Natural killer cell (primary cell): ENCODE measurements at regions not wholly inside any gene's neighbourhood (a gene's known extent, or its start where the extent isn't known, plus 50 kb on each side); places are given as distances from the start of the nearest gene placed in this dataset.

Source experiments
- ATAC-seq, 3 donors: fragments of 150-1000 bp in 2 of 3; fragments of 200-7000 bp in 1 of 3; cut with Tn5 transposase; 1 replicate in 1 of 3; 2 replicates in 2 of 3; pipeline ENCODE4 v1.10.0; 2021; ENCODE audit warnings: mild to moderate bottlenecking in 2 of 3, moderate library complexity in 2 of 3
- DNase-seq, 2 donors: peaks; one replicate each; pipeline versions ENCODE4 v3.0.0 to v3.0.0-alpha.2; 2013 to 2021; ENCODE audit warnings: mixed read lengths in 1 of 2
- H3K27ac ChIP-seq: one replicate; pipeline ENCODE4 v1.5.1; 2013; ENCODE audit warnings: mild to moderate bottlenecking, low read length
- H3K27me3 ChIP-seq: one replicate; pipeline ENCODE4 v1.6.1; 2013; ENCODE audit warnings: low read length; ENCODE audit not compliant: control insufficient read depth, insufficient read depth
- H3K36me3 ChIP-seq: one replicate; pipeline ENCODE4 v1.6.1; 2013; ENCODE audit warnings: low read length; ENCODE audit not compliant: control insufficient read depth, insufficient read depth
- H3K4me1 ChIP-seq: one replicate; pipeline ENCODE4 v1.6.1; 2013; ENCODE audit warnings: low read length; ENCODE audit not compliant: control insufficient read depth, insufficient read depth
- H3K4me3 ChIP-seq: one replicate; pipeline ENCODE4 v1.5.1; 2013; ENCODE audit warnings: low read length
- H3K9me3 ChIP-seq: one replicate; pipeline ENCODE4 v1.6.1; 2013; ENCODE audit warnings: low read length; ENCODE audit not compliant: control insufficient read depth, insufficient read depth
- H3K27ac Mint-ChIP-seq, 2 donors: one replicate each; pipeline ENCODE4 v1.8.0; 2022; ENCODE audit warnings: mild to moderate bottlenecking in 2 of 2, mixed read lengths in 2 of 2, moderate library complexity in 1 of 2
- H3K27me3 Mint-ChIP-seq, 2 donors: one replicate each; pipeline ENCODE4 v1.8.0; 2022; ENCODE audit warnings: low read depth in 2 of 2, mixed read lengths in 2 of 2
- H3K36me3 Mint-ChIP-seq: one replicate; pipeline ENCODE4 v1.8.0; 2022; ENCODE audit warnings: mixed read lengths
- H3K4me1 Mint-ChIP-seq, 2 donors: one replicate each; pipeline ENCODE4 v1.8.0; 2022; ENCODE audit warnings: mixed read lengths in 2 of 2
- H3K4me3 Mint-ChIP-seq: one replicate; pipeline ENCODE4 v1.8.0; 2022; ENCODE audit warnings: mild to moderate bottlenecking, moderate library complexity, mixed read lengths
- H3K9me3 Mint-ChIP-seq, 2 donors: one replicate each; pipeline ENCODE4 v1.8.0; 2022; ENCODE audit warnings: mixed read lengths in 2 of 2
- CTCF ChIP-seq: fragments of 200-600 bp; IDR thresholded peaks from one replicate; pipeline ENCODE4 v1.8.0; 2022; ENCODE audit warnings: antibody characterized with exemption
- WGBS: methylation state at CpG from one replicate; pipeline ENCODE4 v1.1.7; 2013; ENCODE audit warnings: missing lambda C conversion rate; ENCODE audit not compliant: insufficient coverage; 5-methylcytosine and 5-hydroxymethylcytosine counted together
- intact Hi-C: fragments of 100-400 bp; cut with micrococcal nuclease; formaldehyde crosslinking; loops from one replicate; pipeline ENCODE4 v1.14.2; 2022

GRCh38 chr9:108160706-108161355 lies 671.3 kb upstream of the KLF4 start:
- no peak overlapping the region for H3K4me3 ChIP-seq
- Mint-ChIP-seq H3K27me3 (no peaks in the 10 kb centered on the region), H3K36me3 (no peaks in the 10 kb centered on the region), H3K4me3 (no peak overlapping the region), H3K27ac (no peak overlapping the region), H3K4me1 (no peaks in the 10 kb centered on the region), H3K9me3 (peaks cover 6 to 8% of the 10 kb centered on the region in 2 donors)
- ATAC-seq (no peak), DNase-seq (no peak)
- H3K27me3 ChIP-seq: no peaks in the 10 kb centered on the region
- no peak for TF ChIP-seq CTCF
- no peak overlapping the region for H3K27ac ChIP-seq
- no peaks in the 10 kb centered on the region for H3K4me1 ChIP-seq
- WGBS: 64% methylated on average over 4 of the region's 5 CpGs
- intact Hi-C loops: no loop called here
- H3K36me3 ChIP-seq: no peaks in the 10 kb centered on the region
- H3K9me3 ChIP-seq: no peaks in the 10 kb centered on the region

DNA sequence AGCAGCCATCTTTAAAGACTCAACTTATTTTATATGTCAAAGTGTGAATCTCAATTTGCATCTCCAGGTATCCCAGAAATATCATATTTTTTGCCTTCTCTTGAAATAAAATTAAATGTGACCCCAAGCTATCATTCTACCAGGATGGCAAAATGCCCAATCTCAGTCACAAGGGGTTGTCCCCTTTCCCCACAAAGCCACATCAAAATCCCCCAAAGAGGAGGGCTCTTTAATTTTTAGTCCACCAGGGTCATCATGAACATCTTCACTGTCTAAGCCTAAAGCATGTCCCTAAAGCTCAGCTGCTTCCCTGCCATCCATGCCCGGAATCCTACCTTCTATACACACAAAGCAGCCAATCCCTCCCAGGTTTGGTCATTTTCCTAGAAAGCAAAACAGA lies 670.5 kb upstream of the KLF4 start:
- ATAC-seq (no peak), DNase-seq (no peak)
- H3K27me3 ChIP-seq: no peaks in the 10 kb centered on the region
- Mint-ChIP-seq H3K36me3 (no peaks in the 10 kb centered on the region), H3K9me3 (peaks cover 3 to 5% of the 10 kb centered on the region in 2 donors), H3K4me1 (no peaks in the 10 kb centered on the region), H3K27ac (no peak overlapping the region), H3K27me3 (no peaks in the 10 kb centered on the region), H3K4me3 (no peak overlapping the region)
- WGBS: 86% methylated on average over 1 of the region's 1 CpG
- H3K36me3 ChIP-seq: no peaks in the 10 kb centered on the region
- H3K4me1 ChIP-seq: no peaks in the 10 kb centered on the region
- intact Hi-C loops: no loop called here
- H3K27ac ChIP-seq: no peak overlapping the region
- no peak for TF ChIP-seq CTCF
- no peak overlapping the region for H3K4me3 ChIP-seq
- no peaks in the 10 kb centered on the region for H3K9me3 ChIP-seq

DNA sequence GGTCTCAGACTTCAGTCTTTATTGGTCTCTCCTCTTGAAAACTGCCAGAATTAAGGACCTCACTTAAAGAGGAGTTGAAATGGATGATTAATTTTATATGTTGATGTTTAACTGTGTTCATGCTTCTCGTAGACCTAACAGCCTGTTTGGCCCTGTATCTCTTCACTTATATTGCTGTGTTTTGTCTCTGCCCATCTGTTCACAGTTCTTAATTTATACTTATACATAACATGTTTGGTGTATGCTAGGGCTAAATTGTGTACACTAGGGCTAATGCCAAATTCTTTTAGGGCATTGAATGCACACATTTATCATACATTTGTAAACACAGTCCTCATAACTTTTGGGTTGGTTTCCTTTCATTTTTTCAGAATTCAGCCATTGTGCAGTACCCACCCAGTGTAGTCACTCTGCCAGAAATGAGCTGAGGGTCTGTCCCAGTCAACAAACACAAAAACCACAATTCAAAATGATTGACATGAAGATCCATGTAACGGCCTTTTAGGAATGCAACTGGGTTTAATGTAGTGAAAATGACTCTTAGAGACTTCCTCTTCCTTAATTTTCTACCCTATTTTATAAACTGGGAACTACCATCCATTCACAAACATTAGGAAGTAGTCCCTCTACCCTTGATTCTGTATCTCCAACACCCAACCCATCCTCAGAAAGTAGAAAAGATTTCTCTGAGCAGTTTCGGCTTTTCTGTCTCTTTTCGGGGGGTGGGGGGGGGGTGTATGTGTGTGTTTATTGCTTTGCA lies 668.8 kb upstream of the KLF4 start:
- Histone ChIP-seq H3K36me3 (no peaks in the 10 kb centered on the region), H3K27me3 (no peaks in the 10 kb centered on the region), H3K27ac (no peak overlapping the region), H3K9me3 (no peaks in the 10 kb centered on the region), H3K4me3 (no peak overlapping the region), H3K4me1 (no peaks in the 10 kb centered on the region)
- DNase-seq (no peak), ATAC-seq (no peak)
- no peak for TF ChIP-seq CTCF
- peaks cover 2 to 4% of the 10 kb centered on the region in 2 donors for H3K9me3 Mint-ChIP-seq
- no peaks in the 10 kb centered on the region for H3K36me3 Mint-ChIP-seq
- H3K4me1 Mint-ChIP-seq: no peaks in the 10 kb centered on the region
- WGBS: 88% methylated on average over 2 of the region's 4 CpGs
- no peaks in the 10 kb centered on the region for H3K27me3 Mint-ChIP-seq
- no peak overlapping the region for H3K4me3 Mint-ChIP-seq
- H3K27ac Mint-ChIP-seq: no peak overlapping the region
- intact Hi-C loops: no loop called here
